DND-41 (cell line): ENCODE measurements at regions not wholly inside any gene's neighbourhood (a gene's known extent, or its start where the extent isn't known, plus 50 kb on each side); places are given as distances from the start of the nearest gene placed in this dataset.

Experiments used
- CTCF ChIP-seq: IDR thresholded peaks from 2 replicates; pipeline ENCODE4 v1.5.1; 2012; ENCODE audit warnings: borderline replicate concordance, low read length, moderate library complexity, mild to moderate bottlenecking; ENCODE audit not compliant: poor library complexity, severe bottlenecking; ENCODE audit errors: extremely low read depth
- EZH2 ChIP-seq: IDR thresholded peaks from 3 replicates; pipeline ENCODE4 v1.6.1; 2012; ENCODE audit warnings: borderline replicate concordance, low read depth, mild to moderate bottlenecking, moderate library complexity, low read length, inconsistent platforms; ENCODE audit not compliant: severe bottlenecking

- no peak for TF ChIP-seq CTCF
- TF ChIP-seq EZH2: no peak
These were observed 187.8 kb downstream of the MID1IP1 start for GRCh38 chrX:38989076-38989475.
